ENCODE measurements at regions not wholly inside any gene's neighbourhood (a gene's known extent, or its start where the extent isn't known, plus 50 kb on each side); places are given as distances from the start of the nearest gene placed in this dataset.
A peak's percentile ranks its signal among the peaks of the same experiment; 100 is the strongest.

DNA sequence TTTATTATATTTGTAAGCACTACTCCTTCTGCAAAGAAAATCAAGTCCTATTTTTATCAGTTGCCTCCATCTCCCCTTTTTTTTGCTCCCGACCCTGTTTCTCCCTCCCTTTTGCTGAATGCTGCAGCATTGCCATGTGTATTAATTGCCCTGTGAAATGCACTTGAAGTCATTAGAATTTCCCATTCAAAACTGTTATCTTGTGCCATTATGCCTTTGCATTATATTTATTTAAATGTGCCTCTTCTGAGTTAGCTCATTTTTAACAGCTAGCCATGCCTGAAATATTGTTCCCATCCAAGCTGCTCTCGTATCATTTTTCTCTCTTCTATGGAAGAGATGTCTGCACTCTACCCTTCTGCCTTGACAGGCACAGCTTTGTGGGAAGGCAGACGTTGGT, 404.0 kb upstream of the PLXNA2 start:
- DNase-seq = no peak

DNA sequence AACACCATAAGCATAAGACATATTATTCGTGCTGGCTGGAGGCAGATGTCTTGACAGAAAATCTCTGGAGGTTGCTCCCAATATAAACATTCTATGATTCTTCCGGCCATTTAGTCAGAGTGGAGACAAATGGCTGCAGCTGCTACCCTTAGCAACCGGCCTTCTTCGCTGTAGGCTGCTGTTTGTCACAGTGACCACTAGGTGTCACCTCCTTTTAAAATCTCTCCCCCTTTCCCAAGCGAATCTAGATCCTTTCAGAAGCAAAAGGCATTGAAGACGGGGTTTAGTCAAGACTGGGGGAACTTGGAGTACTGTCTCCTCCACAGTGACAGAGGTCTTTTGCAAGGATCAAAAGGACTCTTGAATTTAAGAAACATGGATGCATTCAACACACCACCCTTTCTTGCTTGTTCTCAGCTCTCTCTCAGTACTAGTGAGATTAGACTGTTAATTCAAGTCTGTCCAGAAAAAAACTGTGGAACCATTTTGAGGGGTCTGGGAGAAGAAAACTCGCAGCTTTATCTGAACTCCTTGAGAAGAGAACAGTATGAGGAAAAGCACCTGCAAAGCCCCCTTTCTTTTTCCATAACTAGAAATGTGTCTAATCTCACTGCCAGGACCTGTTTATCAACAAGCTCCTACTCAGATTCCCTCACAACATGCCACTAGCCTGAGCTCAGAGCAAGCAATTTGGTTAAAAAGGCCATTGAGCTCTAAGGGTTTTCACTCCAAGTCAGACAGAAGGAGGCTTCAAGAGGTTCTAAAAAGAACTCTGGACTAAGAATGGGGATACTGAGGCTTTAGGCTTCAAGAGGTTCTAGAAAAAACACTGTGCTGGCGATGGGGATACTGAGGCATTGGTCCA, 408.3 kb upstream of the PLXNA2 start:
- peak in 1 of 2 experiments; percentile 6 for DNase-seq

DNA sequence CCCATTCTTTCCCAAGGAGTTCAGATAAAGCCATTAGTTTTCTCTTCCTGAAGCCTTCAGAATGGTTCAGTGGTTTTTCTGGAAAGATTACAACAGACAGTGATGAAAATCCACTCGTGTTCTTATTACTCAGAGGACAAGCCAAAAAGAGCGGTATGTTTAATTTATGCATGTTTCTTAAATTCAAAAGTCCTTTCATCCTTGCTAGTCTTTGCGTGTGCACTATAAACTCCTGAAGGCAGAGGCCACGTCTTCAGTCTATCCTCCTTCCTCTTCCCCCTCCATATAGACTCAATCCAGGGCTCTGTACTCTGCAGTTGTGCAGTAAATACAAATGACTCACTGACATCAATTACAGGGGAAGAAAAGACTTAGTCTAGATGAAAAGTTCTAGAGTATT, 409.2 kb upstream of the PLXNA2 start:
- no peak for DNase-seq

GRCh38 chr1:208654241-208654640, 410.1 kb upstream of the PLXNA2 start:
- DNase-seq = no peak

- DNase-seq = no peak
These were observed 421.8 kb upstream of the PLXNA2 start for GRCh38 chr1:208665936-208666335.

GRCh38 chr1:208668991-208669390, 424.8 kb upstream of the PLXNA2 start:
- DNase-seq = no peak

- no peak for DNase-seq
These were observed 426.6 kb upstream of the PLXNA2 start for GRCh38 chr1:208670778-208671177.

- DNase-seq = no peak
These were observed 437.9 kb upstream of the PLXNA2 start for GRCh38 chr1:208681878-208682663.

DNA sequence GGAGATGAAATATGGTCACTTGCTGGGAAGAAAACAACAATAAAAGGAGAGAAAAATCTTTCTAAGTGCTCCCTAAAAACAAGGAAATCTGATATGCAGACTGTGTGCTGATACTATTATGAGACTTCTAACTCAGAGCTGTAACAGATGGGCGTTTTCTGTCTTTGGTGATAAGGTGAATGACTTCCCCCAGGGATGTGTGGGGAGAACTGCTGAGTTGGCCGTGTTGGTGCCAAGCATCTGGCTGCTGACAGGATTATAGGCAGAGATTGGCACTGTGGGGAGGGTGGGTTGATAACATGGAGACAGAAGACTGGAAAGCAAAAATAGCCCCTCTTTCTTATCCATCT, 438.5 kb upstream of the PLXNA2 start:
- no peak for DNase-seq

DNA sequence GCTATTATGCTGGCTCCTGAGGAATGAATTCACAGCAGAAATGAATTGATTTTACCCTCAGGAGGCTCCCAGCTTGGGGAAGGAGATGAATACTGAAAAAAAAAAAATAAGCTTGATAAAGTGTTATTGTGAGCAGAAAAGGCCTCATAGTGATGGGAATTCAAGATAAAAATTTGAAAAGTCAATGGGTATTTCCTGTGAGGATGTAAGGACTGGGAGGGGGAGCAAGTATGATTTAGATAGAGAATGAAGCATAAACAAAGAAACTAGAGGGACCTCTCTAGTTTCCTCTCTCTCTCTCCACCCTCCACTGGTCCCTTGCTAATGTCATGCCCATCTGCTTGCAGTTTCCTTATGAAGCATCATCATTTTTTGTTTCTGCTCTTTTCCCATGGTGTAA, 439.0 kb upstream of the PLXNA2 start:
- no peak for DNase-seq

GRCh38 chr1:208684192-208684591, 440.0 kb upstream of the PLXNA2 start:
- no peak for DNase-seq

DNA sequence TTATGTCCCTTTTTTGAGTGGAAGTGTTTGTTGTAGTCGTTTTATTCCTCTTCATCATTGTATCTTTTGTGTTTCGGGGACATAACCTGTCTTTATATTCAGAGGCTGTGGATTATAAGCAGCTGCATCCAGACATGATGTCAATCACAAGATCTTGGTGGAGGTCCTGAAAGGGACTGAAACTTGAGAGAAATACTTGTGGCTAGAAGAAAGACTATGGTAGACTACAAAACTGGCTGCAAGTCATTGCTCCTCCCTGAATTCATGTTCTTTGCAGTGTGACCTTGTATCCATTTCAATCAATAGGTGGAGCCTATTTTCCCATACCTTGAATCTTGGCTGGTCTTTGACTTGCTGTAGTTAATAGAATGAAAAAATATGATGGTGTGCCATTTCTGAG, 442.4 kb upstream of the PLXNA2 start:
- DNase-seq = no peak

DNA sequence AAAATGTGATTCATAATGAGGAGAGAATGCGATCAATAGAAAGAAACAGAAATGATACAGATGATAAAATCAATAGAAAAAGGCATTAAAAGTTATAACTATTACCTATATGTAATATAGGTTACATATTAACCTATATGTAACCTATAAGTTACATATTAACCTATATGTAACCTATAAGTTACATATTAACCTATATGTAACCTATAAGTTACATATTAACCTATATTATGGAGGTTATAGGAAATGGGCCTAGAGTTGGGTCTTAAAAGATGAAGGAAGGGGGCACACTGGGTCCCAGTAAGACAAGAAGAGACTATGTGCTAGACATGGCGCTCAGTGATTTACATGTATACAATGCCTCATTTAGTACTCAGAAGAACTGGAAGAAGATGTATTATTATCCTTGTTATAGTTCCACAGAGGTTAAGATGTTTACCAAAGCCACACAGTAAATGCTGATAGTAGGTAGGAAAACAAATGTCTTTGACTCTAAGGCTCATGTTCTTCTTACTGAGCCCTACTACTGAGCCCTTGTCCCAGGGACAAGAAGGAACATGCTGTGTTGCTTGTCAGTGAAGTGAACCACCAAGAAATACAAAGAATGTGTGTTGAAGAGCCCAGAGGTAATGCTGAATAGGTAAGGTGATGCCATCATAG, 444.6 kb upstream of the PLXNA2 start:
- no peak for DNase-seq

- no peak for DNase-seq
These were observed 446.8 kb upstream of the PLXNA2 start for GRCh38 chr1:208691012-208691411.

- no peak for DNase-seq
These were observed 465.8 kb upstream of the PLXNA2 start for GRCh38 chr1:208709981-208710380.

DNA sequence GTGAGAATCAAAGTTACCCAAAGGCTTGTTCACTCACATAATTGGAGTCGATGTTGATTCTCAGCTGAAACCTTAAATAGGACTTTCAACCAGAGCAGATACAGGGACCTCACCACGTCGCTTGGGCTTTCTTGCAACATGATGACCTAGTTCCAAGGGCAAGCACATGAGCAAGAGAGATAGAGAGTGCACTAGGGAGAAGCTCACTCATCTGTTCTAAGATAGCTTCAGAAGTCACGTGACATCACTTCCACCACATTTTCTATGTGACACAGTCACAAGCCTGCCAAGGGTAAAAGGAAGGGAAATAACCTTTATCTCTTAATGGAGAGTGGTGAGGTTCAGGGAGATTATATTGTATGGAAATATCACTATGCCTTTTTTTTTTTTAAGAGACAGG, 470.1 kb upstream of the PLXNA2 start:
- no peak for DNase-seq

DNA sequence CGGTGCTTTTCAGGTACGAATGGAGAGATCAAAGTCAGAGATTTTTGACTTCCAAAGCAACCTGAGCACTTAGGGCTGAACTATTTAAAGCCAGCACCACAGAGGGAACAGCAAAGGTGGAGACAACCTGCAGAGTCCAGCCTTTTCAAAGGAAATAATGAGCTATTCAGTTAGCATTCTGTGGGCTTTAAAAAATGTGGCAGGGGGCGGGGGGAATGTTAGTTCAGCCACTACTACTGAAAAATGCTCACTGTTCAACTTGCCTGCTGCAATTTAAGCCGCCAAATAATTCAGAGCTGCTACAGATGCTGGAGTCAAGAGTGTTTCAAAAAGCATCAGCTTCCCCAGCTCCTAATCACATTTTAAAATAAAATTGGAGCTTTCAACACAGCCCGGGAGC, 473.3 kb upstream of the PLXNA2 start:
- no peak for DNase-seq

DNA sequence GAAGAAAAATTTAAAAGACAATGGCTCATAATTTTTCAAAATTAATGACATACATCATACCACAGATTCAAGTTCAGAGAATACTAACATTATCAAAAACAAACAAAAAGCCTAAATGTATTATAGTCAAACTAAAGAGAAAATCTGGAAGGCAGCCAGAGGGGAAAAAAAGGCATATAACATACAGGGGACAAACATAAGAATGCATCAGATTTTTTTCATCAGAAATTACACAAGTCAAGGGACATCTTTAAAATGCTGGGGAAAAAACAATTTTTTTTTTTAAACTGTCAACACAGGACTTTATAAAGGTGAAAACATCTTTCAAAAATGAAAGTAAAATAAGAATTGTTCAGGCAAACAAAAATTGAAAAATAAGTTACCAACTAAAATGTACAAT, 478.4 kb upstream of the PLXNA2 start:
- DNase-seq = no peak

GRCh38 chr1:208724079-208724478, 479.9 kb upstream of the PLXNA2 start:
- DNase-seq = no peak

DNA sequence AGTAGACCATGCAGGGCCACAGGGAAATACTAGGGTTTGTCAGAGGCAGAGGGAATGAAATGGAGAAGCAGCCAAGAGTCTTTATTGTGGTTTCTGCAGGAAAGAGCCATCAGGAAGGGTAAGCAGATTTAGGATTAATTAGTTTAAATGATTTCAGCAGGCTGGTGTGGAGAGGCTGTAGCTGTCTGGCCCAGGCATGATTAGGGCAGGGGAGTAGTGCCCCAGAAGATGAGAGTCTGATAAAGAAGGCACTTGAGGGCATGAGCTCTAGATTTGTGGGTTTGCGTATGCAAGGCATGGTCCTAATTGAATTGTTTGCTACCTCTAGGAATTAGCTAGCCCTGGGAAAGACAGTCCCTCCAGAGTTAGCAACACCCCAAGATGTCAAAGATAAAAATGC, 484.6 kb upstream of the PLXNA2 start:
- no peak for DNase-seq

GRCh38 chr1:208731981-208732821, 488.0 kb upstream of the PLXNA2 start:
- DNase-seq = no peak

GRCh38 chr1:208737161-208737560, 493.0 kb upstream of the PLXNA2 start:
- DNase-seq = no peak

DNA sequence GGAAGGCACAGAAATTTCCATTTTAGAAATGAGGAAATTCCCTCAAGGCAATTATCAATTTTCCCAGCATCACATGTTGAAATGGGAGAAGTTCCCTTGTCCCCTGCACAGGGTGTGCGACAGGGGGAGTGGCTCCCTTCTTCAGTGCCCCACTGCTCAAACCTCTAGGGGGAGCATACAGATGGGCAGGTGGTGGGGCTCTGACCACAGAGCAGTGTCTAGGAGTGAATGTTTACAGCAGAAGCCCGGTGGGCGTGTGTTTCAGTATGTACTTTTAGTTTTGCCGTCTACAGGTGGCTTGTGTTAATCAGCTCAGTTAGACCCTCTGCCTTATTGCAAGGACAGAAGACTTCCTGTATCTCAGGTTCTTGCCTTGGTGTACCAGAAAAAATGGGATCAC, 493.7 kb upstream of the PLXNA2 start:
- no peak for DNase-seq
